ENCODE measurements at regions not wholly inside any gene's neighbourhood (a gene's known extent, or its start where the extent isn't known, plus 50 kb on each side); places are given as distances from the start of the nearest gene placed in this dataset.

DNA sequence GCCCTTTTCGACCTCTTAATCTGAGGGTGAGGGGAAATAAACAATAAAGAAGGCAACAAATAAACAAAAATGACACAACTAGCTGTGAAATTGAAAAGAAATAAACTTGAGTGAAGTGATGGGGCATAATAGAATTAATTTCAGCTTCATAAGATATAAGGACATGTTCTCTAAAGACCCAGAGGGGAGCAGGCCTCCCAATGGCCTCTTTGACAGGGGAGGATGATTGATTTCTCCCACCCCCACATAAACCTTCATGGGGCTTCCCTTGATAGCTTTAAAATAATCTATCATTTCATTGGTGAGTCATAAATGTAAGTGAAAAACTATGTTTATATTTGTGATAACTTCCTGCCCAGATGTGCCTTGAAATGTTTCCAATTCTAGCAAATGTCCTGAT, 226.3 kb upstream of the RAG2 start:
- DNase-seq (ENCODE audit: low spot score): no peak
- in situ Hi-C loops (cut with HindIII; ENCODE audit: low sequenced_read_pairs): no loop called here

DNA sequence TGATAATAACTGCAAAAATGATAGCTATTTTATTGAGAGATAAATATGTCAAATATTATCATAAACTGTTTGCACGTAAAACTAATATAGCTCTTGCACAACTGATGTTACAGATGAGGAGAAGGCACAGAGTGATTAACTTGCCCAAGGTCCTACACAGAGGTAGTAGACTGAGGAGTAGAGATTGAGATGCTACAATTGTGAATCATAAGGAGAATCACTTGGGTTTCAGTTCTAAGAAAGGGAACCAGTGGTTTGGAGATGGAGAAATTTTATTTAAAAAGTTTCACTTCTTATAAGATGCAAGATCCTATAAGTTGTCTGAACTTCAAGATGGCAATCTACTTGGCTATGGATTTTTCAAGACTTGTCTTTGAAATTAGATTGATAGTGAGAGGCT, 224.8 kb upstream of the RAG2 start:
- in situ Hi-C loops (cut with HindIII; ENCODE audit: low sequenced_read_pairs): no loop called here
- DNase-seq (ENCODE audit: low spot score): no peak

DNA sequence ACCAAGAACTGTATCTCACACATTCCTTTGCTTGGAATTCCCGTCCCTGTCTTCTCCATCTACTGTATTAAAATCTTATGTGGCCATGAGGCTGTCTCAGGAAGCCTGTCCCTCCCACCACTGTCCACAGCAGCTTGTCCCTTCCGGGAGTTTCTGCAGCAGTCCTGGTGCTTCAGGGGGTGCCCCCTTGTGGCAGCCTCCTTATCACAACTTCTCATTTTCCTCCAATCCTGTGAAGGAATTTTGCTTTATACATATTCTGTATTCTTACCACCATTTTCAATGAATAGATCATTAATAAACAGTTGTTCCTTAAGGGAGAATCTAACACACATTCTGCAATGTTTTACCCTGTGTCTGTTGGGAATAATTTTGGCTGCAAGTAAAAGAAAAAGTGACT, 220.4 kb upstream of the RAG2 start:
- in situ Hi-C loops (cut with HindIII; ENCODE audit: low sequenced_read_pairs): no loop called here
- no peak for DNase-seq (ENCODE audit: low spot score)

DNA sequence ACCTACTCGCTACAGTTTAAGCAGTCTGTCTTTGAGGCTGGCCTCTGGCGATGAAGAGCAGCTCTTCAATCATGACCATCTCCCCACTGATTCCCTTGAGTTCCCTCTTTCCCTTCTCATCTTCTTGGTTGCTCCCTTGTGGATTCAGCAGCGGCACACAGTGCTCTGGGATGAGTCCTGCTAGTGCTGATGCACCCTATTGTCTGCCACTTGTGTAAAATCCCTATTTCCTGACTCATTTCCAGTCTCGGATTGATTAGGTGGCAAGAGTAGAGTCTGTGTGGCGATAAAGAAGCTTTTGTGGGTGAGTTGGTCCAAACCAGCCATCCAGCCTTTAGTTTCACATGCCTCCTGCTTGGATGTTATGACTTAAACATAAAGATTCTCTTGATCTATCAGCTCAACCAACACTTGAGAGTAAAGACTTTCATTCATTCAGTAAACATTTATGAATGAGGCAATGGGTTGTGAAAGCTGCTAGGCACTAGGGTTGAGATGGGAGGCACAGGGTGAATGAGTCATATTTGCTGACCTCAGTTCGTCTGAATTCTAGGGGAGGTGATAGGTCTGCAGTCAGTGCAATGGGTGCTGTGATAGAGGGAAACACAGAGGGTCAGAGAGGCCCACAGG, 219.4 kb upstream of the RAG2 start:
- in situ Hi-C loops (cut with HindIII; ENCODE audit: low sequenced_read_pairs): no loop called here
- no peak for DNase-seq (ENCODE audit: low spot score)

DNA sequence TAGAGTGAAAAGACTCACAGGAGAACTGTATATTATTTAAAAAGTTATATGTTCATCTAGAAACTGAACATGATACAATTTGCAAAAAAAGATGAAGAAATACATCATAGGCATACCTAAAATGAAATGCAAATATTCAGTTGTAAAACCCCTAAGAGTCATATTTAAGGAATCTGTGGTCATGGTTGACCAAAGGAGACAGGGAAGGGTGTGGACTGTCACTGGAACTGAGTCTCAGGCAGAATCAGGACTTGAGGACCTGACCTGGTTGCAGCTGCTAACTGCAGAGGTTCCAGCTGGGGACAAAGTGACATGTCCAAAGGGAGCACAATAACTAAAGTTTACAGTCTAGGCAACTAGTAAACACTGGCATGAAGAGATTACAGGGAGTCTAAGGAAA, 211.3 kb upstream of the RAG2 start:
- no peak for DNase-seq (ENCODE audit: low spot score)
- in situ Hi-C loops (cut with HindIII; ENCODE audit: low sequenced_read_pairs): no loop called here

DNA sequence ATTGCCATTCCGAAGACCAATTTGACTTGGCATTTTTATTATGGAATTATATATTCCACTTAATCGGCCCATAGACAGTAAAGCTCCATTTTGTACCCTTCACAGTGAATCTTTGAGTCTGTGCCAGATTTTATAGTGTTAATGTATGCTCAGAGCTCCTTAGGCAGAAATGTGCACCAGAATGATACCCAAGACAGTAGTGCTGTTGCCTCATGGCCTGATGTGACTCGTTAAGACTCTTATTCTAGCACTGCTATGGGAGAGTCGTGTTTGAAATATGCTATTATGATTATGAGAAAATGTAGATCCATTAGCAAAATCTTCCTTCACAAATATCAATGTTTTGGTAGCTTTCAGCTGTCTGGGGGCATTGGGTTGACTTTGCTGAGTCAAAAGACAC, 209.8 kb upstream of the RAG2 start:
- DNase-seq (ENCODE audit: low spot score): no peak
- in situ Hi-C loops (cut with HindIII; ENCODE audit: low sequenced_read_pairs): no loop called here

DNA sequence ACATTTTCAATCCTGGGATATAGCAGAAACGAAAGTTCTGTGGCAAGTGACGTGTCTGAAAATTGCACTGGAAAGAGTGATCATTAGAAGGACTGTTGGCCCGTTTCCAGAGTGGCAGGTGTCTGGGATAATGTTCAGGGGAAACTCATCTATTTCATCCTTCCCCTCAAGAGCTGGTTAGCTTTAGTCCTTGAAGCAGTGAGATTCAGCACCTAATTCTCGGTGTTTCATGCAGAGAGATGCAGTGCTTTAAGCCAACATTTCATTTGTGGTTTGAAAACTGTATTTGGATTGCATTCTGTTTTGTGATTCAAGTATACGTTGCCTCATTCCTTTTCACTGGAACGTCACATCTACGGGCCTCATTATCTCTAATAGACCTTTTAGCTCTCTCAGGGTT, 205.0 kb upstream of the RAG2 start:
- peak; percentile 4 for DNase-seq (ENCODE audit: low spot score)
- in situ Hi-C loops (cut with HindIII; ENCODE audit: low sequenced_read_pairs): no loop called here

DNA sequence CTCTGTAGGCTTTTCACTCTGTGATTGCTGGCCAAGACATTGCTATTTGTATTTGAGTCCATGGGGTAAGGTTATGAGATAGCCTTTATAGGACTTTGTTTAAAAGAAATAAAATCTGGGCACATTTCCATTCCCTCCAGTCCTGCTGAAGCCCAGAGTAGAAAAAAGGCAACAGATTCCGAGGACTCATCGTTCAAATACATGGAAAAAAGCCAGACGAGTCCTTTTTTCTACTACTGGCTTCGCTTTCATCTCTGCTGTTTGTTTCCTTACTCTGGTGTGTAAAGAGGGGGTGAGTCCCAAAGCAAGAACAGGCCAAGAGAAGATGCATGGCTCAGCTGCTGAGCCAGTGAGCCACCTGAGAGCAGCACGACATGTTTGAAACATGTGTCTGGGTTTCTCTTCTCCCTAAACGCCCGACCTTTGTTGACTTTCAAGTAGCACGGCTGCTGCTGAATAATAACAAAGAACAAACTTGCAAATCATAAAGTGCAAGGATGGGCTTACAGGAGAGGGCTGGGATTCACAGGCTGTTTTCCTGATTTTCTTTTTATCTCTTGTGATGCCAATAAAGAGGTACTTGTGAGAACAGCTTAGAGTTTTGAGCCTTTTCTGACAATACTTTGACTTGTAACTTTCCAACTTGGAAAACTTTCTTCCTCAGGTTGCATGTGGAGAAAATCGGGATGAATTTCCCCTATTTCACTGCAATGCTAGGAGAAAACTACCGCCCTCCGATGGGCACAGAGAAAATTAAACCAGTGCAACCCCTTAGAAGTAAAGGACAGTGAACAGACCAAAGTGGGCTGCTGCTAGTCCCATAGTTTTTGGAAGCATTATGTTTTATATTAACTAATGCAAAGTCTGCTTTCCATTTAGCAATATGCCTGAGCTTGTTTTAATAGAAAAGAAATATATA, 195.2 kb upstream of the RAG2 start:
- in situ Hi-C loops (cut with HindIII; ENCODE audit: low sequenced_read_pairs): no loop called here
- no peak for DNase-seq (ENCODE audit: low spot score)

DNA sequence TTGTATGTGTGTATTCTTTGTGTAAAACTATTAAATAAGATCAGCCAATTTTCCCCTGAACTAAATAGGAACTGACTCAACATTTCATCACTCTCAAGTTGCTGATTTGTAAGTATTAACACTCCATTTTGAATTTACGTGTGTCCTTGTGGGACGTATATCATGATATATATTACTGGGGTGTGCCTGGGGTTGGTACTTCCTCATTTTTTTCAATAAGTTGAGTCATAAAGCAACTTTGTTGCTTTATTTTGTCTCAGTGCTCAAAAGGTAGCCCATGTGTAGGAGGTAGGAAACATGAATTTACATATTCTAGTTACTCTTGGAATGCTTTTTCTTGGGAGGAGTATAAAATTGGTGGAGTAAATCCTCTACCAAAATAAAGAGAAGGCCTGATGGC, 193.9 kb upstream of the RAG2 start:
- in situ Hi-C loops (cut with HindIII; ENCODE audit: low sequenced_read_pairs): no loop called here
- no peak for DNase-seq (ENCODE audit: low spot score)

DNA sequence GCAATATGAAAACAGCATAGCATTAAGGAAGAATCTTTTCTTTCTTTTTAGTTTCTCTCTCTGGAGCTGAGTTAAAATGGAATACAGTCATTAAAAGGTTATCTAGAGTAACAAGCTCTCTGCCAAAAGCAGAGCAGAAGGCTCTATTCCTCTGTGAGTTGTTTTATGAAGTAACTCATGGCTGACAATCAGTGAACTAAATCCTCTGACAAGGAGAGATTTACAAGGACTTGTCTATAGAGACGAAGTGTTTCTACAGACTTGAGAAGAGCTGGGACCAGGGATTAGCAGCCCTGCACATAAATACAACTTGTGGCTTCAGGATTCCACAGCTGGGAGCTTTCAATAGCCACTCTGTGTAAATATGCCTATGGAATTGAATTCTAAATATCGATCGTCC, 192.5 kb upstream of the RAG2 start:
- no peak for DNase-seq (ENCODE audit: low spot score)
- in situ Hi-C loops (cut with HindIII; ENCODE audit: low sequenced_read_pairs): no loop called here

DNA sequence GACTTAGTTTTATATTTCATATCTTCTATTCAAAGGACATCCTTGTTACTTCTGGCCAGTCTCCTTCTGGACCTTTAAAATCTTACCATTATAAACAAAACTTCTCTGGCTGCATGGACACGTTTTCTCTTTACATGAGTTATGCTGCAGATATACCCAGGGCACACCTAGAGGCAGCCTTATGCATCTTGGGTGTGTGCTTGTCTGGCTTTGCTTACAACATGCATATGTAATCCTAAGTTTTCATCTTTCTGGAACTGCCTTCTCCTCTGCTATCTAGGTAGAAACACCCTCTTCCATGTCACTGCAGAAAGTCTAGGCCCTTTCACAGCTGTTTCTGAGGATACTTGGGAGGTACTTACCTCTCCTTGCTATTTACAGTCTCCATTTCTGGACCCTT, 185.8 kb upstream of the RAG2 start:
- in situ Hi-C loops (cut with HindIII; ENCODE audit: low sequenced_read_pairs): no loop called here
- DNase-seq (ENCODE audit: low spot score): no peak

DNA sequence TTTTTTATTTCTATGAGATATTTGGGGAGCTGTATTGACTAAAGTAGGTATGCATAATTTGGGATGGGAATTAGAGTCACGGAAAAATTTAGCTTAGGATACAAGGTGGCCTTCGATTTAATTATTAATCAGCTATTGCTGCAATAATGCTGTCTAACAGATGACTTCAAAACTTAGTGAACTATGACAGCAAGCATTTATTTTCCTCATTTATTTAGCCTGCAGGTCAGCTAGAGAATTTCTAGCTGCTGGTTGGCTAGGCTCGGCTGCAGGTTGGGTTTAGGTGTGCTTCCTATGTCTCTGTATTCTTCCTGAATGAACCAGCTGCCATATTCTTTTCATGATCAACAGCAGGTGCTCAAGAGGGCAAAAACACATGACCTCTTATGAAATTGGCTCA, 181.8 kb upstream of the RAG2 start:
- DNase-seq (ENCODE audit: low spot score): no peak
- in situ Hi-C loops (cut with HindIII; ENCODE audit: low sequenced_read_pairs): no loop called here

DNA sequence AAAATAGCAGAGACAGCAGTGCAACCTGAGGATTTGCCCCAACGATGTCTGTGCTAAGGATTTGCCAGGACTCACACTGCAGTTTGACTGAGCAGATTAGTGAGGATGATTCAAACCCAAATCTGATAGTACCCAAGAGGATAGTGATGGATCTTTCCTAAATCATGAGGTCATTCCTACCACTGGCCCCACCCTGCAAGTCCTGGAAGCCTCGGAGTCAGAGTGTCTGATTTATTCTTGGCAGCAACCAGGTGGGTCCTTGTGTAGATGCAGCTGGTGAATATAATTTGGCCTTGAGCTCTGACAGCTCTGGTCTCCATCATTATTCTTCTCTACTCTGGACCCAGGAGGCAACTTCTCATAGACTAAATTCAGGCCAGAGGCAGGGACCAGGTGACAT, 179.3 kb upstream of the RAG2 start:
- no peak for DNase-seq (ENCODE audit: low spot score)
- in situ Hi-C loops (cut with HindIII; ENCODE audit: low sequenced_read_pairs): no loop called here

DNA sequence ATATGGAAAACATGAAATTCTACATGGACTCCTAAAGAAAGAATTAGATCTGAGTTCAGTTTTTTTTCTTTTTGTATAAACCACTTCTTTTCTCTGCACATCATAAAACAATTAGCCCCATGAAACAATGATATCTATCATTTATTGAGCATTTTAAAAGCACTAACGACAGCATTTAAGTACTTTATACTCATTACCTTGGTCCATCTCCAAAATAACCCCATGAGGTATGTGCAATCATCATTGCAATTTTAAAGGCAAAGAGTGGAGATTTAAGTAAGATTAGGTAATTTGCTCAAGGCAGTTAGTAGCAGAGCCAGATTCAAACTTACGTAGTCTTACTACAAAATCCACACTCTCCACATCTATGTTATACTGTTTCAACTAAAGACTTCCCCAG, 177.7 kb upstream of the RAG2 start:
- DNase-seq (ENCODE audit: low spot score): no peak
- in situ Hi-C loops (cut with HindIII; ENCODE audit: low sequenced_read_pairs): no loop called here

DNA sequence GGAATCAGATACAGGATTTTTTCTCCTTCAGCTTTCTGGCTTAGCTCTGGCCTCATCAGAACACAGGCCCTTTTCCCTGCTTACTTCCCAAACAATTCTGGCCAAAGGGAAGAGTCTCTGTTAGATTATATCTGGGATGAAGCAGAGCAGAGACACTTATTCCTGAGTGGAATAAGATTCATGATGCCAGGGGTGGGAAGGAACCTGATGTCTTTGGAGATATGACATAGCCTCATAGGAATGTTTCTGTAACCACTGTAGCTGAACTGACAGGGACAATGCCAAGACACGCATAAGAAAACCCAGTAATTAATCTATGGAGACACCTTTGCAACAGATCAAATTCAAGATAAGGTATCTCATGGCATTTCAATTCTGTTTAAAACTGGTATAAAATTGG, 177.1 kb upstream of the RAG2 start:
- in situ Hi-C loops (cut with HindIII; ENCODE audit: low sequenced_read_pairs): no loop called here
- no peak for DNase-seq (ENCODE audit: low spot score)

DNA sequence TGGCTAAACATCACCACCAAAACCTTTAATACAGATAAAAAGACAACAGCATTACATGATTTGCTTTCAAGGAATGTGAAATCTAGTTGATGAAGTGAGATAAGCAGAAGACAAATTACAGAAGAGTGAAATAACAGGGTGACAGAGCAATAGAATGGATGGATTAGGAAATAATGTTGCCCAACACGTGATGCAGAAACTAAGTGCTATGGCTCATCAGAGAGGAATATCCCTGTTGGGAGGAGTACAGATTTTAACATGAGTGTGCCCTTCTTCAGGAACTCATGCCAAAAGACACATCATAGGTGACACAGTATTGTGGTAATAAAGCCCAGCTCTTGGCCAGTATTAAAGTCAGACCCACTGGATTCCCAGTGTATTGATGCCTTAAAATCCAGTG, 176.6 kb upstream of the RAG2 start:
- no peak for DNase-seq (ENCODE audit: low spot score)
- in situ Hi-C loops (cut with HindIII; ENCODE audit: low sequenced_read_pairs): no loop called here

DNA sequence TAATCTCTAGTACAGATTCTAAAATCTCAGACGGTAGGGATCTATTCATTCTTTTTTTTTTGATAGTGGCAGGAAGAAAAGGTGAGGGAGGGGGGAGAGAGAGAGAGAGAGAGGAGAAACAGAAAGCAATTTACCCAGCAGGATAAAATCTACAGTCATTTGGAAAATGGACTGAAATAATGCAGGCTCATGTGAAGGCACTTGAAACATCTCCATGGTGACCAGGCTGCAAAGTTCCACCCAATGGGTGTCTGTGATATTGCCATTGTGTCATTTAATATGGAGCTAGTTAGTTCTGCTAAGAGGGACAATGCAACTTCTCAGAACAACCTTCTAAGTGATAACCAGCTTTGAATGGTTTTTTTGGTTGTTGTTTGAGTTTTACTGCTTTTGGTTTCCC, 165.2 kb upstream of the RAG2 start:
- DNase-seq (ENCODE audit: low spot score): no peak
- in situ Hi-C loops (cut with HindIII; ENCODE audit: low sequenced_read_pairs): no loop called here

DNA sequence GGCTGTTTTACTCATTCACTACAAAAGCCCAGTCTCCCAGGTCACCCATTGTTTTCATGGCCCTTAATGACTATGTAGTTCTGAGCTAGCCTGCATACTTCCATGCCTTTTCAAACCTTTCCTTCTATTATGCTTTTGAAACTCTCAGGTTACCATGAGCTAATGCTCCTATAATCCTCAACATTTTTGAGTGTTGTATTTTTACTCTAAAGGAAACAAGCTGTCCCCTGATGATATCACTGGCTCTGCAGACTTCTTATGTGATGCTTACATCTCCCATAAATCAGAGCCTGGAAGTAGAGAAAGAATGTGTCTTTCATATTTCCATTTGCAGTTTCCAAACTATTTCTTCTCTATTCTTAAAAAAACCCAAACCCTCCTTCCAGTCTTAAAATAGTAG, 159.0 kb upstream of the RAG2 start:
- DNase-seq (ENCODE audit: low spot score): no peak
- in situ Hi-C loops (cut with HindIII; ENCODE audit: low sequenced_read_pairs): no loop called here

DNA sequence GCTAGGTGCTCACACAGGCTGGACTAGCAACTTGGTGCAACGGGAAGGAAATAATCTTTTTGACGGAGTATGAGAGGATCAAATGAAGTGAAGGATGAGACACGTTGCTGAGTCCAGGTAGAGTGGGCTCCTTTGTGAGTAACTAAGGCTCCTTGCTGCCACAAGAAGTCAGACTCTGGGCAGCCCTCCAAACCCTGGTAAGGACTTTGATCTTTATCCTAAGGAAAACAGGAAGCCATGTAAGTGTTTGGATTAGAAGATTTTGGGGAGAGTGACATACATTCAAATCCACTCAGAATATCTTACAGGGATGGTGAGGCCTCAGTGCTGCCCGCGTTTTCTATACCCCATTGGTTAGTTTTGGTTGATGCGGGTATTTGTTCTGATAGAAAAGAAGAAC, 155.9 kb upstream of the RAG2 start:
- in situ Hi-C loops (cut with HindIII; ENCODE audit: low sequenced_read_pairs): no loop called here
- no peak for DNase-seq (ENCODE audit: low spot score)

DNA sequence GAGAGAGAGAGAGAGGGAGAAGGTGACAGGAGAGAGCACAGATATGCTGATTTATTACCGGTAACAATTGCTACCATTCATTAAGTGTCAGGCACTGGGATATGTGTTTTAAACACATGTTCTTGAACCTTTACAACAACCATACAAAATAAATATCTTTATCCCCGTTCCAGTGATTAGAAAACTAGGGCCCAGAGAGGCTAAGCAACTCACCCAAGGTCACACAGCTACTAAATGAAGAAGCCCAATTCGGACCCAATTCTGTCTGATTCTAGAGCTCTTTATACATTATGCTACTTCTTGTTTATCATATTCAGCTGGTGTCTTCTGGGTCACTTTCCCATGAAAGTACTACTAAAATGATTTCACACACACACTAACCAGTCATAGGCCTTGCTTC, 154.0 kb upstream of the RAG2 start:
- in situ Hi-C loops (cut with HindIII; ENCODE audit: low sequenced_read_pairs): no loop called here
- DNase-seq (ENCODE audit: low spot score): no peak

DNA sequence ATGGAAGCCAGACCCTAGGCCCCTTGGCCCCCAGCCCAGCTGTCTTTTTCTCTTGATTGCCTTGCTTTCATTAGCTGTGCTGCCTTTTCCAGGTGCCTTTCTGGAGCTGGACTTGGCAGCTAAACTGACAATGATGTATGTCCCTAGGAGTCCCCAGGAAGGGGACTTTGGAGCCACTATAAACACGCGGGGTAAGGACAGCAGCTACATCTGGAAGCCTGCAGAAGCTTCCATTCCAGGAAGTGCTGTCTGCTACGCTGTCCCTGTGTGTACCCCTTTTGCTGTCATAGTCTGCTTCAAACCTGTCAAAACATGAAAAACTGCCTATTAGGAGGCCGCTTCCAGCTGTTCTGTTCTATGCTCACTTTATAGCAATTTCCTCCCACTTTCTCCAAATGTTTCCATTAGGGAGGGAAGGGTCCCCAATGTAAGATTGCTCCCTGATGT, 153.3 kb upstream of the RAG2 start:
- DNase-seq (ENCODE audit: low spot score): no peak
- in situ Hi-C loops (cut with HindIII; ENCODE audit: low sequenced_read_pairs): no loop called here

All from G401 (cell line).